Vagina (tissue), 2 donors: ENCODE measurements at regions not wholly inside any gene's neighbourhood (a gene's known extent, or its start where the extent isn't known, plus 50 kb on each side); places are given as distances from the start of the nearest gene placed in this dataset.

Experiments
- DNase-seq, 2 donors: peaks; one replicate each; pipeline ENCODE4 v3.0.0-alpha.2; 2017; ENCODE audit errors: extremely low spot score in 2 of 2
- H3K27ac ChIP-seq: fragments of 200-600 bp; sonication (generic); one replicate; pipeline ENCODE4 v1.5.1; 2019
- H3K27me3 ChIP-seq: fragments of 200-600 bp; sonication (generic); one replicate; pipeline ENCODE4 v1.5.1; 2019
- H3K36me3 ChIP-seq, 2 donors: fragments of 200-600 bp; sonication (generic); one replicate each; pipeline ENCODE4 v1.5.1; 2017 to 2019
- H3K4me1 ChIP-seq: fragments of 200-600 bp; sonication (generic); one replicate; pipeline ENCODE4 v1.5.1; 2019
- H3K4me3 ChIP-seq, 2 donors: fragments of 200-600 bp; sonication (generic); 1 replicate in 1 of 2; 2 replicates in 1 of 2; pipeline ENCODE4 v1.5.1; 2016 to 2019
- H3K9me3 ChIP-seq: fragments of 200-600 bp; sonication (generic); one replicate; pipeline ENCODE4 v1.5.1; 2019
- POLR2A ChIP-seq, 2 donors: fragments of 450-650 bp; IDR thresholded peaks; one replicate each; pipeline ENCODE4 v1.6.1; 2017; ENCODE audit warnings: antibody characterized with exemption in 2 of 2, mild to moderate bottlenecking in 2 of 2, moderate library complexity in 2 of 2
- POLR2AphosphoS5 ChIP-seq, 2 donors: sonication (generic); formaldehyde crosslinking; IDR thresholded peaks; one replicate each; pipeline ENCODE4 v1.9.0; 2017; ENCODE audit warnings: antibody characterized with exemption in 2 of 2, mild to moderate bottlenecking in 2 of 2, low read depth in 1 of 2; ENCODE audit not compliant: insufficient read depth in 1 of 2
- intact Hi-C: fragments of 100-400 bp; cut with DNase I; formaldehyde crosslinking; loops from one replicate; pipeline ENCODE4 v1.15.1; 2023
- TF ChIP-seq, protein P1 (sequence below), 3 experiments: fragments of 450-650 bp in 2 of 3; fragments of 200-600 bp in 1 of 3; sonication (generic) in 1 of 3; IDR thresholded peaks; one replicate each; pipeline ENCODE4 v1.5.1; 2017 to 2019; ENCODE audit warnings: antibody characterized with exemption in 3 of 3, mild to moderate bottlenecking in 2 of 3, moderate library complexity in 2 of 3

DNA sequence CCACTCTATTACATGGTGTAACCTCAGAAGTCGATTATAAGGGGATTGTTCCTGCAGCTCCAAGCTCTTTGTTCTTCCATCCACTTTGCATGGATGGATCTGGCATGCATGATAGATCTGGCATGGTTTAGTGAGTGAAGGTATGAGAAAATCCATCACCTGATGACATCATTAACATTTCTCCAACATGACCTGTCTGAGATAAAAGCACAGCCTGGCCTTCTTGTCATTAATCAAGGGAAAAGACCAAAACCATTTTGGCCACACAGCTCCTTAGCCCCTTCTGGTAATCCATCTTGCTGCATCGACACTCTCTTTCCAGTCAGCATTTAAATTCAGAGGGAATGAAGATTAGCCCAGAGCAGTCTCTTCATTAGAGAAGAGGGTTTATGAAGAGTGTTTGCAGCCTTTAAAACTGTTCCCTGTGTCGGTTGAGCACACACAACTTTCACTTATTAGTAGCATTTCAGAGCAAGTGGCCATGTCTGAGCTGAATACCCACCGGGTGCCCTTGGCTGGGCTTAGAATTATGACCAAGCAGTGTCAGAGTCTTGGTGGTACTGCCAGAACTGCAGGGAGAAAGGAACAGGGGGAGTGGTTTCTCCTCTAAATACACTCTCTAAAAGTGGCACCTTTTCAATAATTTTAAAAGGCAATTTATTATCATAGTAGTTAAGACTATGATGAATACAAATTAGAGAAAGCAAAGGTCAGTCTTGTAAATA is 246.0 kb downstream of the HAPSTR1 start:
- TF ChIP-seq POLR2AphosphoS5 (IDR thresholded peaks at IDR 0.05; ENCODE audit: insufficient read depth in 1 of 2, low read depth in 1 of 2), result no peak
- TF ChIP-seq POLR2A (IDR thresholded peaks at IDR 0.05), result no peak
- TF ChIP-seq, protein P1, sequence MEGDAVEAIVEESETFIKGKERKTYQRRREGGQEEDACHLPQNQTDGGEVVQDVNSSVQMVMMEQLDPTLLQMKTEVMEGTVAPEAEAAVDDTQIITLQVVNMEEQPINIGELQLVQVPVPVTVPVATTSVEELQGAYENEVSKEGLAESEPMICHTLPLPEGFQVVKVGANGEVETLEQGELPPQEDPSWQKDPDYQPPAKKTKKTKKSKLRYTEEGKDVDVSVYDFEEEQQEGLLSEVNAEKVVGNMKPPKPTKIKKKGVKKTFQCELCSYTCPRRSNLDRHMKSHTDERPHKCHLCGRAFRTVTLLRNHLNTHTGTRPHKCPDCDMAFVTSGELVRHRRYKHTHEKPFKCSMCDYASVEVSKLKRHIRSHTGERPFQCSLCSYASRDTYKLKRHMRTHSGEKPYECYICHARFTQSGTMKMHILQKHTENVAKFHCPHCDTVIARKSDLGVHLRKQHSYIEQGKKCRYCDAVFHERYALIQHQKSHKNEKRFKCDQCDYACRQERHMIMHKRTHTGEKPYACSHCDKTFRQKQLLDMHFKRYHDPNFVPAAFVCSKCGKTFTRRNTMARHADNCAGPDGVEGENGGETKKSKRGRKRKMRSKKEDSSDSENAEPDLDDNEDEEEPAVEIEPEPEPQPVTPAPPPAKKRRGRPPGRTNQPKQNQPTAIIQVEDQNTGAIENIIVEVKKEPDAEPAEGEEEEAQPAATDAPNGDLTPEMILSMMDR (IDR thresholded peaks at IDR 0.05), result no peak
- intact Hi-C loops, result no loop called here
- no peaks in the 10 kb centered on the region for H3K9me3 ChIP-seq
- no peak overlapping the region for H3K4me3 ChIP-seq
- no peak for DNase-seq
- no peak overlapping the region for H3K27ac ChIP-seq
- no peaks in the 10 kb centered on the region for H3K27me3 ChIP-seq
- H3K36me3 ChIP-seq, result no peaks in the 10 kb centered on the region
- H3K4me1 ChIP-seq, result no peaks in the 10 kb centered on the region

DNA sequence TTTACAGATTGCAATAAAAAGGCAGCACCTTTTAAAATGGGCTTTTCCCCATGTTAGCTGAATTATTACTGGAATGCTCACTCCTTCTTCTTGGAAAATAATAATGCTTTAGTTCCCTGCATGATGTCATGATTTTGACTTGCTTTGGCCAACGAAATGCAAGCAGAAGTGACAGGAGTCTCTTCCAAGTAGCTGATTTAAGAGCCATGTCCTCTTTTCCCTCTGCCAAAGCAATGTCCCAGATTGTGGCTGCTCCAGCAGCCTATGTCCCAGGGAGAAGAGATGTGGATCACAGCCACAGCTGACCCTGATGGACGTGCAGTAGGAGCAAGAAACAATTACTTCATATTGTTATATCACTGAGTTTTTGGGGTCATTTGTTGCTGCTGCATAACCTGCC is 246.6 kb downstream of the HAPSTR1 start:
- no peak for DNase-seq
- Histone ChIP-seq H3K4me3 (no peak overlapping the region), H3K4me1 (no peaks in the 10 kb centered on the region), H3K9me3 (no peaks in the 10 kb centered on the region), H3K27ac (no peak overlapping the region), H3K36me3 (no peaks in the 10 kb centered on the region), H3K27me3 (no peaks in the 10 kb centered on the region)
- intact Hi-C loops, result no loop called here
- TF ChIP-seq, protein P1 (IDR thresholded peaks at IDR 0.05), result no peak
- TF ChIP-seq POLR2A (IDR thresholded peaks at IDR 0.05) (no peak), POLR2AphosphoS5 (IDR thresholded peaks at IDR 0.05; ENCODE audit: insufficient read depth in 1 of 2, low read depth in 1 of 2) (no peak)

DNA sequence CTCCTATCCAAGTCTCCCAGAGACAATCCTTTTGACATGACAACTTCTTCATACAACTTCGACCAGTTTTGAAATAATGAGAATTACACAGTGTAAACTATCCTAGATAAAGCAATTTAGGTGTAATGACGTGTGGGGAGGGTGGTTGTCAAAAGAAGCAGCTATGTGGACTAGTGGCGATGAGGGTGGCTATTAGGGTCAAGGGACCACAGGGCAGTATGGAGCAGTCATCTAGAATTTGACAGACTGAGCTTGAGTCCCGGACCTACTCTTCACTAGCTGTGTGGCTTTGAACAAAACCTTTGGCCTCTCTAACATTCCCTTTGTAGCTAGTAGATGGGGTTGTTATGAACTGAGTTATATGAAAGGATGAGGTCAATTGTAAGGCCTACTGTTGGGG is 247.1 kb downstream of the HAPSTR1 start:
- peak in 1 of 2 donors; percentile 55 for DNase-seq
- no peak for TF ChIP-seq POLR2AphosphoS5 (IDR thresholded peaks at IDR 0.05; ENCODE audit: insufficient read depth in 1 of 2, low read depth in 1 of 2)
- TF ChIP-seq, protein P1 (IDR thresholded peaks at IDR 0.05), result no peak
- TF ChIP-seq POLR2A (IDR thresholded peaks at IDR 0.05), result no peak
- no peaks in the 10 kb centered on the region for H3K27me3 ChIP-seq
- no peaks in the 10 kb centered on the region for H3K4me1 ChIP-seq
- no peaks in the 10 kb centered on the region for H3K36me3 ChIP-seq
- H3K27ac ChIP-seq, result no peak overlapping the region
- no peaks in the 10 kb centered on the region for H3K9me3 ChIP-seq
- no peak overlapping the region for H3K4me3 ChIP-seq
- intact Hi-C loops, result no loop called here

DNA sequence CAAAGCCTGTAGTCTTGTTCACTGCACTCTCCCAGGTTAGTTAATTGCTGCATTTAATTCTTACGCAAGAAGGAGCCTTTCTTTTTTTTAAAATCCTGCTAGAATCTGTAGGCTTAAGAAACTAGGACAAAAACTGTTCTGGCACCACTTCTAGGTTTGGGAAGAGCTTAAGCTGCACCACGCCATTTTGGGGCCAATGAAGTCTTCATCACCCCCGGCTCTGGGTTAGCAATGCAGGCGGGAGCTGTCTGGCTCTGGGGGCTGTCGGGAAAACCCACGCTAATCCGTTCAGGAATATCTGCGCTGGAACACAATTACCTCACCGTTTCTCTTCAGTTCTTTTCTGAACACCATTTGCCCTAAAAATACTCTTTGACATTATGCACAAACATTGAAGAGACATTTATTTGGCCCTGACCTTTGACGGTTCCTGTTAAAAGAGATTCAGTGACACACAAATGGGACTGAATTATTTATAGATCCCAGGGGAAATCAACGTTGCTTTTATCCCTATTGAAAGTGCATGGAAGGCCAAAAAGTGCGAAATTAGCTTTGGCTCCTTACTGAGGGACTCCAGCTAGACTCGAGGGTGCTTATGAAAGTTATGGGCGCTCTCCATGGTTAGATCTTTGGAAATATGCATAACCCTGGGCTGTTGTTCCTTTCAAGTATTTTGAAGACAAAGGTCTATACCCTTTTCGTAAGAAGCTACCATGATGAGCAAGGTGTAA is 249.2 kb downstream of the HAPSTR1 start:
- Histone ChIP-seq H3K4me1 (no peaks in the 10 kb centered on the region), H3K9me3 (no peaks in the 10 kb centered on the region), H3K27ac (no peak overlapping the region), H3K36me3 (no peaks in the 10 kb centered on the region), H3K27me3 (no peaks in the 10 kb centered on the region), H3K4me3 (no peak overlapping the region)
- DNase-seq, result no peak
- intact Hi-C loops, result no loop called here
- TF ChIP-seq POLR2AphosphoS5 (IDR thresholded peaks at IDR 0.05; ENCODE audit: insufficient read depth in 1 of 2, low read depth in 1 of 2), result no peak
- no peak for TF ChIP-seq POLR2A (IDR thresholded peaks at IDR 0.05)
- TF ChIP-seq, protein P1 (IDR thresholded peaks at IDR 0.05), result no peak

DNA sequence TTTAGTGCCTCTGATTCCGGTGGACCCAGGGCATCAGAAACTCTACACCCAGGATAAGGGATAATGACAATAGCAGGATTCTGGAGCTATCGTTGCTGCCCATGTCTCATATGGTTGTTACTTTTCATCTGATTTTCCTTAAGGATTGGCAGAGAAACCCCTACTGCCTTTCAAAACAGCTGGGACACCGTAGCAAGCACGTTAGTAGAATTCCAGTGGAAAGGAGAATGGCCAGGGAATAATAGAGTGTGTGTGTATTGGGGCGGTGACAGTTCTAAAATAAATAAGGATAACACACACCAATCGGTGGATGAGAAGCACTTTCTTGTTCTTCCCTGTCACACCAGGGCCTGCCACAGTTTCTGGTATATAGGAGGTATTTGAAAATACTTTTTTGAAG is 251.8 kb downstream of the HAPSTR1 start:
- no peaks in the 10 kb centered on the region for H3K9me3 ChIP-seq
- no peak overlapping the region for H3K4me3 ChIP-seq
- no peak for DNase-seq
- no peak overlapping the region for H3K27ac ChIP-seq
- no peaks in the 10 kb centered on the region for H3K36me3 ChIP-seq
- H3K27me3 ChIP-seq, result no peaks in the 10 kb centered on the region
- TF ChIP-seq, protein P1 (IDR thresholded peaks at IDR 0.05), result no peak
- no peak for TF ChIP-seq POLR2AphosphoS5 (IDR thresholded peaks at IDR 0.05; ENCODE audit: insufficient read depth in 1 of 2, low read depth in 1 of 2)
- no peak for TF ChIP-seq POLR2A (IDR thresholded peaks at IDR 0.05)
- intact Hi-C loops, result no loop called here
- H3K4me1 ChIP-seq, result no peaks in the 10 kb centered on the region
